ENCODE measurements at regions not wholly inside any gene's neighbourhood (a gene's known extent, or its start where the extent isn't known, plus 50 kb on each side); places are given as distances from the start of the nearest gene placed in this dataset.

- TF ChIP-seq YY1 (IDR thresholded peaks at IDR 0.05; ENCODE audit: extremely low read depth, insufficient replicate concordance, low read depth, low read length) (no peak), CTCF (IDR thresholded peaks at IDR 0.05 in 2 of 3, conservative IDR thresholded peaks at IDR 0.05 in 1 of 3; ENCODE audit: borderline replicate concordance in 1 of 3, insufficient read depth in 1 of 3, low read depth in 2 of 3, low read length in 2 of 3) (no peak), SRF (IDR thresholded peaks at IDR 0.05; ENCODE audit: low read depth) (no peak), ZBTB33 (IDR thresholded peaks at IDR 0.05; ENCODE audit: extremely low read depth, insufficient replicate concordance, low read length) (no peak), CEBPB (IDR thresholded peaks at IDR 0.05; ENCODE audit: low read depth) (no peak), SP1 (IDR thresholded peaks at IDR 0.05; ENCODE audit: low read depth) (no peak), POLR2AphosphoS5 (IDR thresholded peaks at IDR 0.05; ENCODE audit: low read depth, low read length) (no peak), EZH2 (IDR thresholded peaks at IDR 0.05) (no peak), ZFX (IDR thresholded peaks at IDR 0.05) (no peak), JUND (IDR thresholded peaks at IDR 0.05) (no peak), EGR1 (IDR thresholded peaks at IDR 0.05; ENCODE audit: low read depth) (no peak), POLR2A (IDR thresholded peaks at IDR 0.05; ENCODE audit: borderline replicate concordance, extremely low read depth, insufficient read depth, insufficient read length) (no peak)
- TF ChIP-seq, protein P1, sequence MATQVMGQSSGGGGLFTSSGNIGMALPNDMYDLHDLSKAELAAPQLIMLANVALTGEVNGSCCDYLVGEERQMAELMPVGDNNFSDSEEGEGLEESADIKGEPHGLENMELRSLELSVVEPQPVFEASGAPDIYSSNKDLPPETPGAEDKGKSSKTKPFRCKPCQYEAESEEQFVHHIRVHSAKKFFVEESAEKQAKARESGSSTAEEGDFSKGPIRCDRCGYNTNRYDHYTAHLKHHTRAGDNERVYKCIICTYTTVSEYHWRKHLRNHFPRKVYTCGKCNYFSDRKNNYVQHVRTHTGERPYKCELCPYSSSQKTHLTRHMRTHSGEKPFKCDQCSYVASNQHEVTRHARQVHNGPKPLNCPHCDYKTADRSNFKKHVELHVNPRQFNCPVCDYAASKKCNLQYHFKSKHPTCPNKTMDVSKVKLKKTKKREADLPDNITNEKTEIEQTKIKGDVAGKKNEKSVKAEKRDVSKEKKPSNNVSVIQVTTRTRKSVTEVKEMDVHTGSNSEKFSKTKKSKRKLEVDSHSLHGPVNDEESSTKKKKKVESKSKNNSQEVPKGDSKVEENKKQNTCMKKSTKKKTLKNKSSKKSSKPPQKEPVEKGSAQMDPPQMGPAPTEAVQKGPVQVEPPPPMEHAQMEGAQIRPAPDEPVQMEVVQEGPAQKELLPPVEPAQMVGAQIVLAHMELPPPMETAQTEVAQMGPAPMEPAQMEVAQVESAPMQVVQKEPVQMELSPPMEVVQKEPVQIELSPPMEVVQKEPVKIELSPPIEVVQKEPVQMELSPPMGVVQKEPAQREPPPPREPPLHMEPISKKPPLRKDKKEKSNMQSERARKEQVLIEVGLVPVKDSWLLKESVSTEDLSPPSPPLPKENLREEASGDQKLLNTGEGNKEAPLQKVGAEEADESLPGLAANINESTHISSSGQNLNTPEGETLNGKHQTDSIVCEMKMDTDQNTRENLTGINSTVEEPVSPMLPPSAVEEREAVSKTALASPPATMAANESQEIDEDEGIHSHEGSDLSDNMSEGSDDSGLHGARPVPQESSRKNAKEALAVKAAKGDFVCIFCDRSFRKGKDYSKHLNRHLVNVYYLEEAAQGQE (IDR thresholded peaks at IDR 0.05; ENCODE audit: low read depth) = no peak
Observed at GRCh38 chr7:10300577-10300976, 673.1 kb upstream of the PHF14 start.
